ENCODE measurements at regions not wholly inside any gene's neighbourhood (a gene's known extent, or its start where the extent isn't known, plus 50 kb on each side); places are given as distances from the start of the nearest gene placed in this dataset.

GRCh38 chr4:18291256-18291655, 269.7 kb upstream of the LCORL start:
- DNase-seq: no peak

- DNase-seq: no peak
These were observed 263.8 kb upstream of the LCORL start for GRCh38 chr4:18285357-18285756.

DNA sequence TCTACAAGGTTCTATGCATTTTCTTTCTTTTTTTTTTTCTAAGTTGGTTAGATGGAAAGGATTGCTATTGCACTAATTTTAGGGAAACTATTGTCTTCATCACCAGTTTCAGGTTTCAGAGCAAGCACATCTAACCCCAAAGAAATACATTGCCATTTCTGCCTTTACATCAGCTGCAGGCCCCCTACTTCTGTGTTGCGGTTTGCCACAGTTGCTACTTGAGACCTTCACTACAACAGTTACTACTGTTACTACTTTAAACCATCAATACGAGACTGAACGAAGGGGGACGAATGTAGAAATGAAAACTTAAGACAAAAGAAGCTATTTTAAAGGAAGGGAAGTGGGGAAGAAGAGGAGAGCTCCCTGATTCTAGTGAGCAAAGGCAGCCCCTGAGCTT, 256.7 kb upstream of the LCORL start:
- no peak for DNase-seq

GRCh38 chr4:18262832-18263231, 241.3 kb upstream of the LCORL start:
- DNase-seq: no peak

GRCh38 chr4:18252052-18252451, 230.5 kb upstream of the LCORL start:
- no peak for DNase-seq

DNA sequence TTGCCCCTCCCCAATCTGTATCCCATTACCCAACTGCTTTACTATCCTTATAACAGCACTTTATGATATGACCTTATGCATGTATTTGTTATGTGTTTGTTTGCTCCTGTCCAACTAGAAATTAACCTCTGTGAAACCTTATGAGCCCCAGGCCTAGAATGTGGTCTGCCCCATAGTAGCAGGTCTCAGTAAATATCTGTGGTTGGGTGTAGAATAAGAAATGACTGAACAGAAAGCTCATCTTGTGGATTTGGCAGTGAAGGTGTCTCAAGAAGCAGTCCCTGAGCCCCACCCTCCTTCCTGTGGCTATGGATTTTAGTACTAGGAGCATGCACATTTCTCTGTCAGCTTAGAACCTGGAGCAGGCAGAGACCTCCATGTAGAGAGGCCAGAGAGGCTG, 229.0 kb upstream of the LCORL start:
- DNase-seq: no peak

DNA sequence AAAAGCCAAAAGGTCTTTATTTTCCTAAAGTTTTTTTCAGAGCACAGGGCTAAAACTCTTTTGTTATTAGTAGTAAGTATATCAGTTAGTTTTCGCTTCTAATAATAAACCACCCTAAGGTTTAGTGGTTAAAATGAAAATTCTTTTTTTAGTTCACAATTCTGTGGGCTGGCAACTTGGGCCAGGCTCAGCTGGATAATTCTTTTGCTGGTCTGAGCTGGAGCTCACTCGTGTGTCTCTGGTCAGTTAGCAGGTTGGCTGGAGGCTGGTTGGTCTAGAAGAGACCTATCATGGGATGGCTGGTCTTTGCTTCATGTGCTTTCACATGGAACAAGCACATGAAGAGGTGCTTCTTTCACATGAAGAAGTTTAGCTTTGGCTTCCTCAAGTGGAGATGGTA, 227.1 kb upstream of the LCORL start:
- no peak for DNase-seq

- no peak for DNase-seq
These were observed 225.6 kb upstream of the LCORL start for GRCh38 chr4:18247189-18247588.

- no peak for DNase-seq
These were observed 221.6 kb upstream of the LCORL start for GRCh38 chr4:18242919-18243693.

GRCh38 chr4:18241727-18242126, 220.2 kb upstream of the LCORL start:
- no peak for DNase-seq

GRCh38 chr4:18234108-18234507, 212.6 kb upstream of the LCORL start:
- no peak for DNase-seq

- no peak for DNase-seq
These were observed 210.2 kb upstream of the LCORL start for GRCh38 chr4:18231726-18232125.

DNA sequence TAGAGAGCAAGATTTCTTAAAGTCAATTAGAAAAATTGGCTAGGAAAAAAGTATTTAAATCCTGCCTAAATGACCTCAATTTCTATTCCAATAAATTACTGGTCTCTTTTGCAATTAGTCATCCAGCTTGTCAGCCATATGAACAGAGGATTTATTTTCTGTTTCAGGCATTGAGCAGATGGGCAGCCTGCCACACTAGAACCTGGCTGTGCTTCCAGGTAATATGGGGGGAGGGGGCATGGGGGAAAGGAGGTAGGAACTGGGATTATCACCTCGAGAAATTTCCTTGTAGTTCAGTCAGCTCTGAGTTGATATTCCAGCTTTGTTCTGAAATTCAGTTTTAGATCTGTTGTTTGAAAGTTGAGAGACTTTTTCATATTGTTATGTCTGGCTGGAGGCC, 206.3 kb upstream of the LCORL start:
- no peak for DNase-seq

- DNase-seq: no peak
These were observed 193.0 kb upstream of the LCORL start for GRCh38 chr4:18214411-18215055.

DNA sequence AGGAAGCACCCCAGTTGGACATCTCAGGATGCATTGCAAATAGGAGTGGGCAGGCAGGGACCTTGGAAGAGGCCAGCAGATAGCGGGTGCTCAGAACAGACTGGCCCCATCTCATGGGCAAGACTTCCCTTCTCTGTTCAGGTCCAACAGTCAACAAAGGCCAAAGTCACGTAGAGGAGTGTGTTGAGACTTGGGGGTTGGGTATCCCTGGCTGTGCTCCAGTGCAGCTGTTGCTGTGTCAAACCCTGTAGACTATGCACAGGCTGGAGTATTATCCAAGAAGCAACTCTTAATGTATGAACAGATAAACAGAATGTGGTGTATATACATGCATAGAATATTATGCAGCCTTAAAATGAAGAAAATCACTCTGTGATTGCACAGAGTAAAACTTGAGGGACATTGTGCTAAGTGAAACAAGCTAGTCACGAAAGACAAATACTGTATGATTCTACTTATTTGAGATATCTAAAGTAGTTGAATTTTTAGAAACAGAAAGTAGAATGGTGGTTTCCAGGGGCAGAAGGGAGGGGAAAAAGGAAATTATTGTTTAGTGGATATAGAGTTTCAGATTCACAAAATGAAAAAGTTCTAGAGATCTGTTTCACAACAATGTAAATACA, 192.1 kb upstream of the LCORL start:
- no peak for DNase-seq

GRCh38 chr4:18209448-18209847, 187.9 kb upstream of the LCORL start:
- no peak for DNase-seq

GRCh38 chr4:18203966-18204365, 182.4 kb upstream of the LCORL start:
- no peak for DNase-seq

- no peak for DNase-seq
These were observed 180.9 kb upstream of the LCORL start for GRCh38 chr4:18202486-18202885.

- no peak for DNase-seq
These were observed 180.3 kb upstream of the LCORL start for GRCh38 chr4:18201885-18202284.

GRCh38 chr4:18198653-18199052, 177.1 kb upstream of the LCORL start:
- no peak for DNase-seq

GRCh38 chr4:18197467-18197866, 175.9 kb upstream of the LCORL start:
- no peak for DNase-seq

DNA sequence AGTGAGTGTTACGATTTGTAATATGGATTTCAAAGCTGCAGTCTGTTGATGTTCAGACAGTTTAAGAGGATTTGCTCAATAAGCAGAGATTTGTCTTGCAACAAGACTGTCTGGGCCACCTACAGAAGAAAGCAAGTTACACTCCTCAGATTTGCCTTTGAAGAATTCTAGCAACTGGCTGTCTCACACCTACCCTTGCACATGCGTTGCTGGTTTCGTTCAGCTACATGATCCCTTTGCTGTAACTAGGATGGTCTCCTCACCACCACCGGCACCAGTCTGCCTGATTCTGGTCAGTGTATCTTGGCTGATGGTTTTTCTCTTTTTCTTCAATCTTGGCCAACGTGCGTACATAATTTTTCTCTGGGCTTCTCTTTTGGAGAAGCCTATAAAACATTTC, 172.7 kb upstream of the LCORL start:
- DNase-seq: no peak

DNA sequence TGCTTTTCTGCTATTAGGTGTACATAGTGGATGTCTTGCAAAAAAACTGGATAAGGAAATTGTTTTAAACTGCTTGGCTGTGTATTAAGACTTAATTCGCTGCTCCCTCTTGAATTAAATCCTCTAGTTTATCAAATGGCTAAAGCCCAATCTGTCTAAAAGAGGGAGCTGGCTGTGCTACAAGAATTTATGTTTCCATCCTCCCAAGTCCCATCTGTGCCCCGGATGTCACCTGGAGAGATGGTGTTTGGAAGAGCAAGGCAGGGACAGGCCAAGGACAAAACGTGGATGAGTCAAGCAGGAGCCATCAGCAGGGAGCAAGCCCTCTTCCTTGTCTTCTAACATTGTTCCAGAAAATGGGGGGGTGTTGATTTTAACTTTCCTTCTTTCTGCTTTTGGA, 171.3 kb upstream of the LCORL start:
- DNase-seq: no peak

- DNase-seq: no peak
These were observed 163.9 kb upstream of the LCORL start for GRCh38 chr4:18185491-18185890.

Data from stimulated activated CD4-positive, alpha-beta T cell treated with anti-CD3 and anti-CD28 coated beads, Interleukin-1b, Interleukin-23, amount 100 ng/mL, for 48 hours (primary cell).